Natural killer cell (primary cell): ENCODE measurements at regions not wholly inside any gene's neighbourhood (a gene's known extent, or its start where the extent isn't known, plus 50 kb on each side); places are given as distances from the start of the nearest gene placed in this dataset.

ENCODE experiments used
- ATAC-seq, 3 donors: fragments of 150-1000 bp in 2 of 3; fragments of 200-7000 bp in 1 of 3; cut with Tn5 transposase; 1 replicate in 1 of 3; 2 replicates in 2 of 3; pipeline ENCODE4 v1.10.0; 2021; ENCODE audit warnings: mild to moderate bottlenecking in 2 of 3, moderate library complexity in 2 of 3
- DNase-seq, 2 donors: peaks; one replicate each; pipeline versions ENCODE4 v3.0.0 to v3.0.0-alpha.2; 2013 to 2021; ENCODE audit warnings: mixed read lengths in 1 of 2
- H3K27ac ChIP-seq: one replicate; pipeline ENCODE4 v1.5.1; 2013; ENCODE audit warnings: mild to moderate bottlenecking, low read length
- H3K27me3 ChIP-seq: one replicate; pipeline ENCODE4 v1.6.1; 2013; ENCODE audit warnings: low read length; ENCODE audit not compliant: control insufficient read depth, insufficient read depth
- H3K36me3 ChIP-seq: one replicate; pipeline ENCODE4 v1.6.1; 2013; ENCODE audit warnings: low read length; ENCODE audit not compliant: control insufficient read depth, insufficient read depth
- H3K4me1 ChIP-seq: one replicate; pipeline ENCODE4 v1.6.1; 2013; ENCODE audit warnings: low read length; ENCODE audit not compliant: control insufficient read depth, insufficient read depth
- H3K4me3 ChIP-seq: one replicate; pipeline ENCODE4 v1.5.1; 2013; ENCODE audit warnings: low read length
- H3K9me3 ChIP-seq: one replicate; pipeline ENCODE4 v1.6.1; 2013; ENCODE audit warnings: low read length; ENCODE audit not compliant: control insufficient read depth, insufficient read depth
- H3K27ac Mint-ChIP-seq, 2 donors: one replicate each; pipeline ENCODE4 v1.8.0; 2022; ENCODE audit warnings: mild to moderate bottlenecking in 2 of 2, mixed read lengths in 2 of 2, moderate library complexity in 1 of 2
- H3K27me3 Mint-ChIP-seq, 2 donors: one replicate each; pipeline ENCODE4 v1.8.0; 2022; ENCODE audit warnings: low read depth in 2 of 2, mixed read lengths in 2 of 2
- H3K36me3 Mint-ChIP-seq: one replicate; pipeline ENCODE4 v1.8.0; 2022; ENCODE audit warnings: mixed read lengths
- H3K4me1 Mint-ChIP-seq, 2 donors: one replicate each; pipeline ENCODE4 v1.8.0; 2022; ENCODE audit warnings: mixed read lengths in 2 of 2
- H3K4me3 Mint-ChIP-seq: one replicate; pipeline ENCODE4 v1.8.0; 2022; ENCODE audit warnings: mild to moderate bottlenecking, moderate library complexity, mixed read lengths
- H3K9me3 Mint-ChIP-seq, 2 donors: one replicate each; pipeline ENCODE4 v1.8.0; 2022; ENCODE audit warnings: mixed read lengths in 2 of 2
- WGBS: methylation state at CpG from one replicate; pipeline ENCODE4 v1.1.7; 2013; ENCODE audit warnings: missing lambda C conversion rate; ENCODE audit not compliant: insufficient coverage; 5-methylcytosine and 5-hydroxymethylcytosine counted together
- intact Hi-C: fragments of 100-400 bp; cut with micrococcal nuclease; formaldehyde crosslinking; loops from one replicate; pipeline ENCODE4 v1.14.2; 2022
- TF ChIP-seq, protein P1 (sequence below): fragments of 200-600 bp; IDR thresholded peaks from one replicate; pipeline ENCODE4 v1.8.0; 2022; ENCODE audit warnings: antibody characterized with exemption

DNA sequence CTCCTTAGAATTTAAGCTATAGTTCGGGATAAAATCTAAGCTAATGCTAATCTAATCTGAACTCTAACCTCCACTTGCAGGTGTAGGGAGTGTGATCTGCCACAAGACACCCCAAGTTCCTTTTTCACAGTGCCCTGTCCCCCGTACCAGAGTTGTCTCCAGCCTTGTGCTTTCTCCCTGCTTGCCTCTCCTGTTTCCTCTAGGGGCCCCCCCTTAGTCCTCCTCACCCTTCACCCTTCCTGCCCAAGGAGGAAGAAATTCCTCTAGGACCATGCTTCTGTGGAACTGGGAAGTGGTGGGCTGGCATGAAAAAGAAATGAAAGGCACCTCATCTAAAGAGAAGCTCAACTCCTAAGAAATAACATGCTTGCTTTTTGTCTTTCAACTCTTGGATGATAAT lies 50.2 kb upstream of the BCL9 start:
- Mint-ChIP-seq H3K27ac (no peak overlapping the region), H3K36me3 (no peaks in the 10 kb centered on the region), H3K4me3 (no peak overlapping the region), H3K9me3 (no peaks in the 10 kb centered on the region), H3K4me1 (no peaks in the 10 kb centered on the region), H3K27me3 (peaks cover 0 to 10% of the 10 kb centered on the region in 2 donors)
- ATAC-seq = no peak
- Histone ChIP-seq H3K9me3 (no peaks in the 10 kb centered on the region), H3K27ac (no peak overlapping the region), H3K4me3 (no peak overlapping the region), H3K36me3 (no peaks in the 10 kb centered on the region), H3K27me3 (no peaks in the 10 kb centered on the region), H3K4me1 (no peaks in the 10 kb centered on the region)
- TF ChIP-seq, protein P1, sequence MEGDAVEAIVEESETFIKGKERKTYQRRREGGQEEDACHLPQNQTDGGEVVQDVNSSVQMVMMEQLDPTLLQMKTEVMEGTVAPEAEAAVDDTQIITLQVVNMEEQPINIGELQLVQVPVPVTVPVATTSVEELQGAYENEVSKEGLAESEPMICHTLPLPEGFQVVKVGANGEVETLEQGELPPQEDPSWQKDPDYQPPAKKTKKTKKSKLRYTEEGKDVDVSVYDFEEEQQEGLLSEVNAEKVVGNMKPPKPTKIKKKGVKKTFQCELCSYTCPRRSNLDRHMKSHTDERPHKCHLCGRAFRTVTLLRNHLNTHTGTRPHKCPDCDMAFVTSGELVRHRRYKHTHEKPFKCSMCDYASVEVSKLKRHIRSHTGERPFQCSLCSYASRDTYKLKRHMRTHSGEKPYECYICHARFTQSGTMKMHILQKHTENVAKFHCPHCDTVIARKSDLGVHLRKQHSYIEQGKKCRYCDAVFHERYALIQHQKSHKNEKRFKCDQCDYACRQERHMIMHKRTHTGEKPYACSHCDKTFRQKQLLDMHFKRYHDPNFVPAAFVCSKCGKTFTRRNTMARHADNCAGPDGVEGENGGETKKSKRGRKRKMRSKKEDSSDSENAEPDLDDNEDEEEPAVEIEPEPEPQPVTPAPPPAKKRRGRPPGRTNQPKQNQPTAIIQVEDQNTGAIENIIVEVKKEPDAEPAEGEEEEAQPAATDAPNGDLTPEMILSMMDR = no peak
- intact Hi-C loops = no loop called here
- 0% methylated on average over 1 of the region's 2 CpGs for WGBS
- DNase-seq = no peak
